ENCODE measurements at regions not wholly inside any gene's neighbourhood (a gene's known extent, or its start where the extent isn't known, plus 50 kb on each side); places are given as distances from the start of the nearest gene placed in this dataset.
A peak's percentile ranks its signal among the peaks of the same experiment; 100 is the strongest.
"Not testable (repeated sequence)": the region's sequence is repeated elsewhere in the genome, so short reads cannot be mapped to it uniquely, and the experiment has no call there.

- not testable (repeated sequence) for DNase-seq
Measured at GRCh38 chr6:14296698-14297097, 179.1 kb downstream of the CD83 start.

- DNase-seq: not testable (repeated sequence)
Measured at GRCh38 chr6:14297118-14297517, 179.5 kb downstream of the CD83 start.

GRCh38 chr6:14300189-14300588, 182.6 kb downstream of the CD83 start:
- not testable (repeated sequence) for DNase-seq

GRCh38 chr6:14300721-14301120, 183.1 kb downstream of the CD83 start:
- not testable (repeated sequence) for DNase-seq

- not testable (repeated sequence) for DNase-seq
Measured at GRCh38 chr6:14301477-14301876, 183.9 kb downstream of the CD83 start.

- no peak for DNase-seq
Measured at GRCh38 chr6:14305131-14305530, 187.6 kb downstream of the CD83 start.

GRCh38 chr6:14305624-14306023, 188.1 kb downstream of the CD83 start:
- DNase-seq: no peak

GRCh38 chr6:14306151-14306906, 188.8 kb downstream of the CD83 start:
- DNase-seq: no peak

- no peak for DNase-seq
Measured at GRCh38 chr6:14309516-14309915, 191.9 kb downstream of the CD83 start.

GRCh38 chr6:14309951-14310445, 192.4 kb downstream of the CD83 start:
- DNase-seq: no peak

GRCh38 chr6:14310960-14311359, 193.4 kb downstream of the CD83 start:
- DNase-seq: no peak

- no peak for DNase-seq
Measured at GRCh38 chr6:14312587-14312986, 195.0 kb downstream of the CD83 start.

- no peak for DNase-seq
Measured at GRCh38 chr6:14313248-14313647, 195.7 kb downstream of the CD83 start.

GRCh38 chr6:14315353-14315752, 197.8 kb downstream of the CD83 start:
- DNase-seq: no peak

GRCh38 chr6:14316651-14317386, 199.2 kb downstream of the CD83 start:
- peak; percentile 3 for DNase-seq

GRCh38 chr6:14317387-14317970, 199.9 kb downstream of the CD83 start:
- DNase-seq: no peak

- DNase-seq: no peak
Measured at GRCh38 chr6:14320332-14320731, 202.8 kb downstream of the CD83 start.

GRCh38 chr6:14321992-14322772, 204.6 kb downstream of the CD83 start:
- no peak for DNase-seq

GRCh38 chr6:14322841-14323240, 205.3 kb downstream of the CD83 start:
- no peak for DNase-seq

GRCh38 chr6:14326774-14327173, 209.2 kb downstream of the CD83 start:
- DNase-seq: no peak

GRCh38 chr6:14328163-14328562, 210.6 kb downstream of the CD83 start:
- DNase-seq: no peak

GRCh38 chr6:14333556-14334305, 216.2 kb downstream of the CD83 start:
- DNase-seq: no peak
